Muscle layer of duodenum (tissue), 2 donors: ENCODE measurements at regions not wholly inside any gene's neighbourhood (a gene's known extent, or its start where the extent isn't known, plus 50 kb on each side); places are given as distances from the start of the nearest gene placed in this dataset.

Source experiments
- H3K27ac ChIP-seq: one replicate; pipeline ENCODE4 v1.7.0; 2013; ENCODE audit warnings: mild to moderate bottlenecking, low read length
- H3K27me3 ChIP-seq: one replicate; pipeline ENCODE4 v1.7.0; 2013; ENCODE audit warnings: low read depth, mild to moderate bottlenecking, control low read depth, low read length
- H3K36me3 ChIP-seq, 2 donors: one replicate each; pipeline ENCODE4 v1.7.0; 2013; ENCODE audit warnings: low read length in 2 of 2, control low read depth in 1 of 2, mild to moderate bottlenecking in 1 of 2; ENCODE audit not compliant: insufficient read depth in 2 of 2, control insufficient read depth in 1 of 2
- H3K4me1 ChIP-seq, 2 donors: one replicate each; pipeline ENCODE4 v1.7.0; 2013; ENCODE audit warnings: low read length in 2 of 2, mild to moderate bottlenecking in 2 of 2, control low read depth in 1 of 2, moderate library complexity in 1 of 2; ENCODE audit not compliant: insufficient read depth in 2 of 2, control insufficient read depth in 1 of 2
- H3K4me3 ChIP-seq, 2 donors: one replicate each; pipeline ENCODE4 v1.7.0; 2013; ENCODE audit warnings: low read length in 2 of 2, low read depth in 1 of 2, mild to moderate bottlenecking in 1 of 2
- H3K9me3 ChIP-seq, 2 donors: one replicate each; pipeline ENCODE4 v1.7.0; 2013; ENCODE audit warnings: low read length in 2 of 2, control low read depth in 1 of 2, mild to moderate bottlenecking in 1 of 2; ENCODE audit not compliant: control insufficient read depth in 1 of 2
- donor health status: healthy.

GRCh38 chr15:77719450-77719849 lies 86.7 kb upstream of the LINGO1 start:
- Histone ChIP-seq H3K4me1 (peaks cover 0 to 6% of the 10 kb centered on the region in 2 donors), H3K27me3 (no peaks in the 10 kb centered on the region)

GRCh38 chr15:77717333-77717990 lies 84.8 kb upstream of the LINGO1 start:
- Histone ChIP-seq H3K9me3 (no peaks in the 10 kb centered on the region), H3K36me3 (no peaks in the 10 kb centered on the region), H3K4me3 (no peak overlapping the region), H3K27ac (no peak overlapping the region), H3K4me1 (peaks cover 0 to 6% of the 10 kb centered on the region in 2 donors), H3K27me3 (no peaks in the 10 kb centered on the region)

More at GRCh38 chr15:77719450-77719849, 86.7 kb upstream of the LINGO1 start:
- H3K36me3 ChIP-seq: no peaks in the 10 kb centered on the region
- no peaks in the 10 kb centered on the region for H3K9me3 ChIP-seq
- H3K27ac ChIP-seq: no peak overlapping the region
- no peak overlapping the region for H3K4me3 ChIP-seq

DNA sequence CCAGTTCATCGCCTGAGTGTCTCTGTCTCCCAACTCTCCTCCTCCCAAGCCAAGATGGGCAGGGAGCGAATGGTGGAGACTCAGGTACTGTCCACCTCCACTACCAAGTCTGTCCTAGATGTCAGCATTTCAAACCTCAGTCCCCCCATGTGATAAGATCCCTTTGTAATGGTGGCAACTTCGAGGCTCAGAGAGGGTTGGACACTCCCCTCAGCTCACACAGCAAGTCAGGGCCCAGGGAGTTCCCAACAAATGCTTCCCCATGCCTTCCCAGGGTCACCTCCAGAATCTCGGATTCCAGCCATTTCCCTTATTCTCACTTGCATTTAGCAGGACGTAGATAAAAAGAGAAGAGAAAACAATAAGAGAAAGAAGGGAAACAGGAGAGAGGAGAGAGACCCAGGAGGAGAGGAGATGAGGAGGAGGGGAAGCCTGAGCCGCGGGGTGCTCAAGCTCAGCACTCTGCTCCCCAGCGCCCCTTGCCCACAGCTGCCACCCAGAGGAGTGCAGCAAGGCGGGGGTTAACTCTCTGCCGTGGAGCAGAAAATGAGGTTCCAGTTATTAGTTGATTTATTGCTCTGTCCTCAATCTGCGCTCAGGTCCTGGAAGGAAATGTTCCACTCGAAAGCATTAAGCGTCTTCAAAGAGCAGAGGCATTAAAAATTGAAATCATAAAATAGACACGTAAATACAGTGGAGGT lies 84.1 kb upstream of the LINGO1 start:
- Histone ChIP-seq H3K9me3 (no peaks in the 10 kb centered on the region), H3K27me3 (no peaks in the 10 kb centered on the region), H3K27ac (no peak overlapping the region), H3K4me1 (peaks cover 0 to 6% of the 10 kb centered on the region in 2 donors), H3K36me3 (no peaks in the 10 kb centered on the region), H3K4me3 (no peak overlapping the region)

- no peaks in the 10 kb centered on the region for H3K9me3 ChIP-seq
- no peaks in the 10 kb centered on the region for H3K36me3 ChIP-seq
- H3K27ac ChIP-seq: no peak overlapping the region
- H3K27me3 ChIP-seq: no peaks in the 10 kb centered on the region
- H3K4me1 ChIP-seq: peaks cover 0 to 6% of the 10 kb centered on the region in 2 donors
- no peak overlapping the region for H3K4me3 ChIP-seq
These were observed 83.1 kb upstream of the LINGO1 start for GRCh38 chr15:77715860-77716259.

GRCh38 chr15:77715051-77715450 lies 82.3 kb upstream of the LINGO1 start:
- Histone ChIP-seq H3K9me3 (no peaks in the 10 kb centered on the region), H3K27me3 (no peaks in the 10 kb centered on the region), H3K27ac (no peak overlapping the region), H3K36me3 (no peaks in the 10 kb centered on the region), H3K4me1 (peaks cover 0 to 6% of the 10 kb centered on the region in 2 donors), H3K4me3 (no peak overlapping the region)

DNA sequence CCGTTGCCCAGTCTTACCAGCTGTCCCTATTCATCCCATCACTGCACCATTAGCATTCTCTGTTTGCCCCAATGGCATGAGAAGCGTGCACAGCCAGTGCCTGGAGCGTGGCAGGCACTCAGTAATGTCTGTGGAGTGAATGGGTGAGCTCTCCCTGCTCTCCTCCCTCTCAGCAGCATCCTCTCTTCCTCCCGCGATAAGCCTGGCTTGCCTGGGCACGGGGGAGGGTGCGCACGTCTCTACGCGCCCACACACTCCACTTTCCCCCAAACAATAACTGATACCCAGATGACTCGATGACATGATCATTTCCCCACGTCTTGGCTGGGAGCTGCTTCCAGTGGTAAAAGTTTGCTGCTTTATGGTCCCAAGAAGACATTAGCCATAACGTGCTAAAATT lies 81.8 kb upstream of the LINGO1 start:
- no peak overlapping the region for H3K27ac ChIP-seq
- H3K4me1 ChIP-seq: peaks cover 0 to 6% of the 10 kb centered on the region in 2 donors
- H3K36me3 ChIP-seq: no peaks in the 10 kb centered on the region
- no peaks in the 10 kb centered on the region for H3K27me3 ChIP-seq
- H3K4me3 ChIP-seq: no peak overlapping the region
- H3K9me3 ChIP-seq: no peaks in the 10 kb centered on the region

GRCh38 chr15:77714023-77714422 lies 81.3 kb upstream of the LINGO1 start:
- H3K27ac ChIP-seq: no peak overlapping the region

DNA sequence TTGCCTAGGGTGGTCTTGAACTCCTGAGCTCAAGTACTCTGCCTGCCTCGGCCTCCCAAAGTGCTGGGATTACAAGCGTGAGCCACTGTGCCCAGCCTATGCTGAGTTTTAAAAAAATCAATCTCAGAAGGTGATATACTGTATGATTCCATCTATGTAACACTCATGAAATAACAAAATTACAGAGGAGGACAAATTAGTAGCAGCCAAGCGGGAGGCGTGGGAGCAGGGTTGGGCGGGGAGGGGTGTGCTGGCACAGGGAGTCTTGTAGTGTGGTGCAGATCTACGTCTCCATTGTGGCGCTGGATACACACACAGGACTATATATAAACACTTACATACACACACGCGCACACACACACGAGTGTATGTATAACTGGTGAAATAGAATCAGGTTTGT lies 80.6 kb upstream of the LINGO1 start:
- no peaks in the 10 kb centered on the region for H3K9me3 ChIP-seq
- no peak overlapping the region for H3K4me3 ChIP-seq
- H3K4me1 ChIP-seq: peaks cover 0 to 6% of the 10 kb centered on the region in 2 donors
- H3K27me3 ChIP-seq: no peaks in the 10 kb centered on the region
- no peak overlapping the region for H3K27ac ChIP-seq
- no peaks in the 10 kb centered on the region for H3K36me3 ChIP-seq

More at GRCh38 chr15:77714023-77714422, 81.3 kb upstream of the LINGO1 start:
- H3K9me3 ChIP-seq: no peaks in the 10 kb centered on the region
- no peak overlapping the region for H3K4me3 ChIP-seq
- no peaks in the 10 kb centered on the region for H3K36me3 ChIP-seq
- H3K27me3 ChIP-seq: no peaks in the 10 kb centered on the region
- H3K4me1 ChIP-seq: peaks cover 0 to 6% of the 10 kb centered on the region in 2 donors

GRCh38 chr15:77712438-77712837 lies 79.7 kb upstream of the LINGO1 start:
- Histone ChIP-seq H3K36me3 (no peaks in the 10 kb centered on the region), H3K9me3 (no peaks in the 10 kb centered on the region), H3K27me3 (no peaks in the 10 kb centered on the region), H3K27ac (no peak overlapping the region), H3K4me1 (peaks cover 0 to 3% of the 10 kb centered on the region in 2 donors), H3K4me3 (no peak overlapping the region)

DNA sequence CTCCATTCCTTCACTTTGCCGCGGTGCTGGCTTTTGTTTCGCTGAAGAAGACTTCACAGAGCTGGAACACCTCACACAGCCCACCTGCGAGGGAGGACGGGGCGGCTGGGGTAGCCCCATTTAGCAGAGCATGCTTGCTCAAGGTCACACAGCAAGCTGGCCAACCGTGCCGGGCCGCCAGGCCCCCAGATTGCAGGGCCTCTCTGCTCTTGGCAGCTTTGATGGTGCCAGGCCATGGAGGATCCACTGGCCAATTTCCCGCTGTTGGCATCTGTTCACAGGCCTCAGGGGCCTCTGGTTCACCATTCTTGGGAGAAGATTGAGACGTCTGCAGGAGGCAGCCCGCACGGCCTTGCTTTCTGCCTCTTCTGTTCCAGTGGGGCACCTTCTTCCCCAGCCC lies 77.9 kb upstream of the LINGO1 start:
- no peaks in the 10 kb centered on the region for H3K36me3 ChIP-seq
- no peak overlapping the region for H3K4me3 ChIP-seq
- no peaks in the 10 kb centered on the region for H3K27me3 ChIP-seq
- H3K9me3 ChIP-seq: no peaks in the 10 kb centered on the region
- H3K4me1 ChIP-seq: no peaks in the 10 kb centered on the region
- H3K27ac ChIP-seq: no peak overlapping the region

- no peak overlapping the region for H3K4me3 ChIP-seq
- no peaks in the 10 kb centered on the region for H3K9me3 ChIP-seq
- H3K27me3 ChIP-seq: no peaks in the 10 kb centered on the region
- no peak overlapping the region for H3K27ac ChIP-seq
- H3K4me1 ChIP-seq: no peaks in the 10 kb centered on the region
- no peaks in the 10 kb centered on the region for H3K36me3 ChIP-seq
These were observed 77.5 kb upstream of the LINGO1 start for GRCh38 chr15:77710206-77710605.
